ENCODE measurements at regions not wholly inside any gene's neighbourhood (a gene's known extent, or its start where the extent isn't known, plus 50 kb on each side); places are given as distances from the start of the nearest gene placed in this dataset.

- Histone ChIP-seq H2BK15ac (ENCODE audit: low read depth, low read length) (no peak overlapping the region), H3K4ac (ENCODE audit: low read depth, low read length) (no peak overlapping the region), H3K27me3 (ENCODE audit: insufficient read depth, low read length) (no peaks in the 10 kb centered on the region), H3K18ac (ENCODE audit: insufficient read length, low read depth, low read length) (no peak overlapping the region), H3K79me2 (ENCODE audit: insufficient read depth, low read length) (no peaks in the 10 kb centered on the region), H3K56ac (ENCODE audit: insufficient read length, low read depth, low read length) (no peak overlapping the region), H2AK5ac (ENCODE audit: insufficient read length, low read length) (no peak overlapping the region), H3K23ac (ENCODE audit: insufficient read length, low read depth, low read length) (no peak overlapping the region), H3K27ac (ENCODE audit: insufficient read length, low read depth, low read length) (no peak overlapping the region), H3K4me2 (ENCODE audit: insufficient read depth, insufficient read length, low read length) (no peak overlapping the region), H3K23me2 (ENCODE audit: insufficient read length, low read depth, low read length, poor library complexity, severe bottlenecking) (no peaks in the 10 kb centered on the region), H2BK120ac (ENCODE audit: low read depth, low read length, poor library complexity, severe bottlenecking) (no peak overlapping the region), H2BK20ac (ENCODE audit: low read depth, low read length, poor library complexity, severe bottlenecking) (no peak overlapping the region), H3K79me1 (ENCODE audit: insufficient read depth, low read depth, low read length, poor library complexity, severe bottlenecking) (no peaks in the 10 kb centered on the region), H2BK12ac (ENCODE audit: insufficient read length, low read depth, low read length) (no peak overlapping the region), H3K9me3 (ENCODE audit: control insufficient read depth, low read depth, low read length) (no peaks in the 10 kb centered on the region), H2AFZ (ENCODE audit: low read length) (no peak overlapping the region), H4K8ac (replicated peaks; ENCODE audit: insufficient read length, low read depth, low read length) (no peak overlapping the region), H3T11ph (ENCODE audit: low read length) (no peak overlapping the region), H2BK5ac (ENCODE audit: insufficient read length, low read length) (no peak overlapping the region), H3K4me1 (ENCODE audit: insufficient read depth, low read length) (no peaks in the 10 kb centered on the region), H4K5ac (ENCODE audit: insufficient read length, low read depth, low read length) (no peak overlapping the region), H4K20me1 (ENCODE audit: control insufficient read depth, insufficient read depth, insufficient read length) (no peaks in the 10 kb centered on the region), H3K14ac (ENCODE audit: insufficient read depth, low read length) (no peak overlapping the region), H3K9ac (ENCODE audit: extremely low read depth, insufficient read length, low read length) (no peak overlapping the region), H4K91ac (ENCODE audit: insufficient read length, low read depth, low read length) (no peak overlapping the region)
- no peak for DNase-seq
- Mint-ChIP-seq H3K27me3 (ENCODE audit: low read depth) (peaks cover 2% of the 10 kb centered on the region), H3K9me3 (peaks cover 0 to 4% of the 10 kb centered on the region in 2 experiments; a peak in 4 of 5 replicates), H3K27ac (no peak overlapping the region), H3K4me1 (peaks cover 10% of the 10 kb centered on the region in 2 experiments), H3K36me3 (ENCODE audit: insufficient read depth in 1 of 3, low read depth in 3 of 3) (no peaks in the 10 kb centered on the region), H3K4me3 (no peak overlapping the region)
- no peak for TF ChIP-seq CTCF (conservative IDR thresholded peaks at IDR 0.05)
- WGBS (ENCODE audit: extremely low coverage, insufficient read length, low lambda C conversion rate): no CpG with 5 or more reads among the region's 4 CpGs
These were observed 94.0 kb upstream of the HS3ST2 start for GRCh38 chr16:22719945-22720344.
